Activated B cell treated with CpG ODN at 0.5 μM for 24 hours (primary cell): ENCODE measurements at regions not wholly inside any gene's neighbourhood (a gene's known extent, or its start where the extent isn't known, plus 50 kb on each side); places are given as distances from the start of the nearest gene placed in this dataset.

Experiments used
- ATAC-seq: fragments of 200-7000 bp; cut with Tn5 transposase; one replicate; pipeline ENCODE4 v1.10.0; 2021; ENCODE audit warnings: low read depth, mild to moderate bottlenecking, moderate library complexity
- CTCF ChIA-PET: fragments of 350-600 bp; sonication (Branson Sonifier 250); formaldehyde crosslinking; loops from one replicate; lab custom pipeline; 2021; ENCODE audit warnings: antibody characterized with exemption; lab: Charles Lee
- POLR2A ChIA-PET: fragments of 350-600 bp; sonication (Branson Sonifier 250); formaldehyde crosslinking; loops from one replicate; lab custom pipeline; 2021; ENCODE audit warnings: antibody characterized with exemption; lab: Charles Lee
- DNase-seq: peaks from one replicate; pipeline ENCODE4 v3.0.0; 2022
- H3K27ac Mint-ChIP-seq: one replicate; pipeline ENCODE4 v1.8.0; 2020; ENCODE audit warnings: mixed read lengths
- H3K27me3 Mint-ChIP-seq: one replicate; pipeline ENCODE4 v1.8.0; 2021; ENCODE audit warnings: mixed read lengths
- H3K36me3 Mint-ChIP-seq: one replicate; pipeline ENCODE4 v1.8.0; 2021; ENCODE audit warnings: low read depth, mixed read lengths
- H3K4me1 Mint-ChIP-seq: one replicate; pipeline ENCODE4 v1.8.0; 2021; ENCODE audit warnings: mixed read lengths
- H3K4me3 Mint-ChIP-seq: one replicate; pipeline ENCODE4 v1.8.0; 2020; ENCODE audit warnings: mild to moderate bottlenecking, mixed read lengths
- H3K9me3 Mint-ChIP-seq: one replicate; pipeline ENCODE4 v1.8.0; 2020; ENCODE audit warnings: mixed read lengths
- CTCF ChIP-seq: fragments of 200-600 bp; IDR thresholded peaks from one replicate; pipeline ENCODE4 v1.8.0; 2022; ENCODE audit warnings: antibody characterized with exemption, mild to moderate bottlenecking
- intact Hi-C: fragments of 100-400 bp; cut with micrococcal nuclease; formaldehyde crosslinking; loops from one replicate; pipeline ENCODE4 v1.15.1; 2024

GRCh38 chr21:16037421-16037955 is 307.7 kb downstream of the USP25 start:
- intact Hi-C loops, result no loop called here
- ATAC-seq (no peak), DNase-seq (no peak)
- ChIA-PET CTCF (no interaction called here), POLR2A (no interaction called here)
- Mint-ChIP-seq H3K4me1 (no peaks in the 10 kb centered on the region), H3K27ac (no peak overlapping the region), H3K27me3 (no peaks in the 10 kb centered on the region), H3K9me3 (peaks cover 3% of the 10 kb centered on the region), H3K4me3 (no peak overlapping the region), H3K36me3 (no peaks in the 10 kb centered on the region)
- TF ChIP-seq CTCF, result no peak

- H3K4me1 Mint-ChIP-seq, result no peaks in the 10 kb centered on the region
- H3K27ac Mint-ChIP-seq, result no peak overlapping the region
- no peaks in the 10 kb centered on the region for H3K36me3 Mint-ChIP-seq
- no peak overlapping the region for H3K4me3 Mint-ChIP-seq
- intact Hi-C loops, result no loop called here
- no peak for DNase-seq
- CTCF ChIA-PET, result no interaction called here
- peaks cover 3% of the 10 kb centered on the region for H3K9me3 Mint-ChIP-seq
- no peak for ATAC-seq
- no peaks in the 10 kb centered on the region for H3K27me3 Mint-ChIP-seq
- TF ChIP-seq CTCF, result no peak
- POLR2A ChIA-PET, result no interaction called here
These were observed 310.8 kb downstream of the USP25 start for GRCh38 chr21:16040601-16041000.

GRCh38 chr21:16044676-16045075 is 314.9 kb downstream of the USP25 start:
- CTCF ChIA-PET, result no interaction called here
- no peak overlapping the region for H3K27ac Mint-ChIP-seq
- ATAC-seq, result no peak
- no peak for DNase-seq
- H3K4me3 Mint-ChIP-seq, result no peak overlapping the region
- no peak for TF ChIP-seq CTCF
- POLR2A ChIA-PET, result no interaction called here
- intact Hi-C loops, result no loop called here
- H3K4me1 Mint-ChIP-seq, result no peaks in the 10 kb centered on the region
- no peaks in the 10 kb centered on the region for H3K27me3 Mint-ChIP-seq
- no peaks in the 10 kb centered on the region for H3K36me3 Mint-ChIP-seq
- no peaks in the 10 kb centered on the region for H3K9me3 Mint-ChIP-seq

- Mint-ChIP-seq H3K36me3 (no peaks in the 10 kb centered on the region), H3K4me3 (no peak overlapping the region), H3K4me1 (no peaks in the 10 kb centered on the region), H3K27ac (no peak overlapping the region), H3K9me3 (no peaks in the 10 kb centered on the region), H3K27me3 (no peaks in the 10 kb centered on the region)
- DNase-seq, result no peak
- intact Hi-C loops, result no loop called here
- no peak for ATAC-seq
- ChIA-PET CTCF (no interaction called here), POLR2A (no interaction called here)
- no peak for TF ChIP-seq CTCF
These were observed 317.0 kb downstream of the USP25 start for GRCh38 chr21:16046656-16047330.

- no peak overlapping the region for H3K4me3 Mint-ChIP-seq
- POLR2A ChIA-PET, result interaction anchor here (0.7 kb wide), 1 partner anchor 140 kb away, joined by 3 read pairs; no protein-coding TSS in a partner anchor
These were observed 318.1 kb downstream of the USP25 start for GRCh38 chr21:16047904-16048303.

More at GRCh38 chr21:16047904-16048303, 318.1 kb downstream of the USP25 start:
- no peaks in the 10 kb centered on the region for H3K9me3 Mint-ChIP-seq
- no peaks in the 10 kb centered on the region for H3K36me3 Mint-ChIP-seq
- ATAC-seq (no peak), DNase-seq (no peak)
- intact Hi-C loops, result no loop called here
- TF ChIP-seq CTCF, result no peak
- H3K4me1 Mint-ChIP-seq, result no peaks in the 10 kb centered on the region
- H3K27ac Mint-ChIP-seq, result no peak overlapping the region
- H3K27me3 Mint-ChIP-seq, result no peaks in the 10 kb centered on the region
- CTCF ChIA-PET, result no interaction called here
